ENCODE measurements at regions not wholly inside any gene's neighbourhood (a gene's known extent, or its start where the extent isn't known, plus 50 kb on each side); places are given as distances from the start of the nearest gene placed in this dataset.

DNA sequence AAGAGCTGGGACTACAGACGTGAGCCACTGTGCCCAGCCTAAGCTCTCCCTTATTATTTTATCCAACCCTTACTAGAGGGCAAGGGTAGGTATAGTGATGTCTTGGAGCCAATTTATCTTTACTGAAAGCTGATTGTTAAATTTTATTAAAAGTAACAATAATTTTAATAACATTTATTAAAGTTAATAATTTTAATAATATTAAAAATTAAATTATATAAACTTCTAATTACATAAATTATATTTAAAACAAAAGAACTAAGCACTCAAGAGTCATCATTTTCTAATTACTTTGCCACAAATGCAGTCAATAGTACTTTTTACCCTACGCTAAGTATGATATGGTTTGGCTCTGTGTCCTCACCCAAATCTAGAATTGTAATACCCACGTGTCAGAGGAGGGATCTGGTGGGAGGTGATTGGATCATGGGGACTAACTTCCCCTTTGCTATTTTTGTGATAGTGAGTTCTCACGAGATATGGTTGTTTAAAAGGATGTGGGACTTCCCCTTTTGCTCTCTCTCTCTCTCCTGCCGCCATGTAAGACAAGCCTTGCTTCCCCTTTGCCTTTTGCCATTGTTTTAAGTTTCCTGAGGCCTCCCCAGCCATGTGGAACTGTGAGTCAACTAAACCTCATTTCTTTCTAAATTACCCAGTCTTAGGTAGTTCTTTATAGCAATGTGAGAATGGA, 58.4 kb upstream of the ETV1 start:
- Histone ChIP-seq H3K18ac (ENCODE audit: insufficient read length, low read depth, low read length) (no peak overlapping the region), H3K9ac (ENCODE audit: extremely low read depth, insufficient read length, low read length) (no peak overlapping the region), H3T11ph (ENCODE audit: low read length) (no peak overlapping the region), H4K5ac (ENCODE audit: insufficient read length, low read depth, low read length) (no peak overlapping the region), H3K4me1 (ENCODE audit: insufficient read depth, low read length) (no peaks in the 10 kb centered on the region), H2BK5ac (ENCODE audit: insufficient read length, low read length) (no peak overlapping the region), H4K20me1 (ENCODE audit: control insufficient read depth, insufficient read depth, insufficient read length) (no peaks in the 10 kb centered on the region), H4K91ac (ENCODE audit: insufficient read length, low read depth, low read length) (no peak overlapping the region), H2BK12ac (ENCODE audit: insufficient read length, low read depth, low read length) (no peak overlapping the region), H3K27ac (ENCODE audit: insufficient read length, low read depth, low read length) (no peak overlapping the region), H3K14ac (ENCODE audit: insufficient read depth, low read length) (no peak overlapping the region), H3K27me3 (ENCODE audit: insufficient read depth, low read length) (no peaks in the 10 kb centered on the region), H3K9me3 (ENCODE audit: control insufficient read depth, low read depth, low read length) (no peaks in the 10 kb centered on the region), H2BK20ac (ENCODE audit: low read depth, low read length, poor library complexity, severe bottlenecking) (no peak overlapping the region), H3K23ac (ENCODE audit: insufficient read length, low read depth, low read length) (no peak overlapping the region), H3K4ac (ENCODE audit: low read depth, low read length) (no peak overlapping the region), H2AK5ac (ENCODE audit: insufficient read length, low read length) (no peak overlapping the region), H3K79me1 (ENCODE audit: insufficient read depth, low read depth, low read length, poor library complexity, severe bottlenecking) (no peaks in the 10 kb centered on the region), H3K79me2 (ENCODE audit: insufficient read depth, low read length) (no peaks in the 10 kb centered on the region), H3K23me2 (ENCODE audit: insufficient read length, low read depth, low read length, poor library complexity, severe bottlenecking) (no peaks in the 10 kb centered on the region), H2BK120ac (ENCODE audit: low read depth, low read length, poor library complexity, severe bottlenecking) (no peak overlapping the region), H4K8ac (replicated peaks; ENCODE audit: insufficient read length, low read depth, low read length) (no peak overlapping the region), H3K4me2 (ENCODE audit: insufficient read depth, insufficient read length, low read length) (no peak overlapping the region), H2BK15ac (ENCODE audit: low read depth, low read length) (no peak overlapping the region), H2AFZ (ENCODE audit: low read length) (no peak overlapping the region), H3K56ac (ENCODE audit: insufficient read length, low read depth, low read length) (no peak overlapping the region)
- DNase-seq = no peak
- Mint-ChIP-seq H3K9me3 (peaks cover 2 to 3% of the 10 kb centered on the region in 2 experiments; a peak in 1 of 5 replicates), H3K4me1 (no peaks in the 10 kb centered on the region), H3K27ac (no peak overlapping the region), H3K4me3 (no peak overlapping the region), H3K27me3 (ENCODE audit: low read depth) (no peaks in the 10 kb centered on the region), H3K36me3 (ENCODE audit: insufficient read depth in 1 of 3, low read depth in 3 of 3) (peaks cover 0 to 2% (median 0%) of the 10 kb centered on the region in 3 experiments; a peak in 2 of 7 replicates)
- WGBS (ENCODE audit: extremely low coverage, insufficient read length, low lambda C conversion rate) = no CpG with 5 or more reads among the region's 5 CpGs
- TF ChIP-seq, protein P1, sequence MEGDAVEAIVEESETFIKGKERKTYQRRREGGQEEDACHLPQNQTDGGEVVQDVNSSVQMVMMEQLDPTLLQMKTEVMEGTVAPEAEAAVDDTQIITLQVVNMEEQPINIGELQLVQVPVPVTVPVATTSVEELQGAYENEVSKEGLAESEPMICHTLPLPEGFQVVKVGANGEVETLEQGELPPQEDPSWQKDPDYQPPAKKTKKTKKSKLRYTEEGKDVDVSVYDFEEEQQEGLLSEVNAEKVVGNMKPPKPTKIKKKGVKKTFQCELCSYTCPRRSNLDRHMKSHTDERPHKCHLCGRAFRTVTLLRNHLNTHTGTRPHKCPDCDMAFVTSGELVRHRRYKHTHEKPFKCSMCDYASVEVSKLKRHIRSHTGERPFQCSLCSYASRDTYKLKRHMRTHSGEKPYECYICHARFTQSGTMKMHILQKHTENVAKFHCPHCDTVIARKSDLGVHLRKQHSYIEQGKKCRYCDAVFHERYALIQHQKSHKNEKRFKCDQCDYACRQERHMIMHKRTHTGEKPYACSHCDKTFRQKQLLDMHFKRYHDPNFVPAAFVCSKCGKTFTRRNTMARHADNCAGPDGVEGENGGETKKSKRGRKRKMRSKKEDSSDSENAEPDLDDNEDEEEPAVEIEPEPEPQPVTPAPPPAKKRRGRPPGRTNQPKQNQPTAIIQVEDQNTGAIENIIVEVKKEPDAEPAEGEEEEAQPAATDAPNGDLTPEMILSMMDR (conservative IDR thresholded peaks at IDR 0.05) = no peak
